Body of pancreas (tissue), 4 donors: ENCODE measurements at regions not wholly inside any gene's neighbourhood (a gene's known extent, or its start where the extent isn't known, plus 50 kb on each side); places are given as distances from the start of the nearest gene placed in this dataset.

Experiments
- POLR2A ChIP-seq, 3 donors: fragments of 450-650 bp; IDR thresholded peaks; one replicate each; pipeline ENCODE4 v1.6.1; 2016; ENCODE audit warnings: antibody characterized with exemption in 3 of 3, mild to moderate bottlenecking in 2 of 3
- TF ChIP-seq, protein P1 (sequence below), 7 experiments: fragments of 450-650 bp in 4 of 7; fragments of 200-600 bp in 3 of 7; sonication (generic) in 3 of 7; IDR thresholded peaks; one replicate each; pipeline ENCODE4 v1.5.1; 2016 to 2019; ENCODE audit warnings: antibody characterized with exemption in 7 of 7

DNA sequence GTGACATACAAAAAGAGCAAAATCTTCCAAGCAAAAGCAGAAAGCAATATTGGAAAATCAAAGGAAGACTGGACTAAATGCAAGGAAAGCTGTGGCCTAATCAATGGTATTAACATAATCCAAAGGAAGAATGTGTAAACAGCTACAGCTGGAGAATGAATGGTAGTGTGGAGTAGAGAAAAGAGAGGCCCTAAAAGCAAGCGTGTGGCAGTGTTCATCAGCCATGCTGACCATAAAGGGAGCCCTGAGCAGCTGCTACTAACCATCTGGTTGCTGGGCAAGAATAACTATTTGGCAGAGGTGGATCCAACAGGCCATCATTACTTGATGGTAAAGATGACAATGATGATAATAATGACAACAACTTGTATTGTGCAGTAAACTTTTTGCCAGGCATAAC is 148.5 kb upstream of the BEND6 start:
- TF ChIP-seq, protein P1, sequence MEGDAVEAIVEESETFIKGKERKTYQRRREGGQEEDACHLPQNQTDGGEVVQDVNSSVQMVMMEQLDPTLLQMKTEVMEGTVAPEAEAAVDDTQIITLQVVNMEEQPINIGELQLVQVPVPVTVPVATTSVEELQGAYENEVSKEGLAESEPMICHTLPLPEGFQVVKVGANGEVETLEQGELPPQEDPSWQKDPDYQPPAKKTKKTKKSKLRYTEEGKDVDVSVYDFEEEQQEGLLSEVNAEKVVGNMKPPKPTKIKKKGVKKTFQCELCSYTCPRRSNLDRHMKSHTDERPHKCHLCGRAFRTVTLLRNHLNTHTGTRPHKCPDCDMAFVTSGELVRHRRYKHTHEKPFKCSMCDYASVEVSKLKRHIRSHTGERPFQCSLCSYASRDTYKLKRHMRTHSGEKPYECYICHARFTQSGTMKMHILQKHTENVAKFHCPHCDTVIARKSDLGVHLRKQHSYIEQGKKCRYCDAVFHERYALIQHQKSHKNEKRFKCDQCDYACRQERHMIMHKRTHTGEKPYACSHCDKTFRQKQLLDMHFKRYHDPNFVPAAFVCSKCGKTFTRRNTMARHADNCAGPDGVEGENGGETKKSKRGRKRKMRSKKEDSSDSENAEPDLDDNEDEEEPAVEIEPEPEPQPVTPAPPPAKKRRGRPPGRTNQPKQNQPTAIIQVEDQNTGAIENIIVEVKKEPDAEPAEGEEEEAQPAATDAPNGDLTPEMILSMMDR (IDR thresholded peaks at IDR 0.05) = no peak
- TF ChIP-seq POLR2A (IDR thresholded peaks at IDR 0.05) = no peak
